Parathyroid adenoma (tissue), 2 donors: ENCODE measurements at regions not wholly inside any gene's neighbourhood (a gene's known extent, or its start where the extent isn't known, plus 50 kb on each side); places are given as distances from the start of the nearest gene placed in this dataset.
"Not testable (repeated sequence)": the region's sequence is repeated elsewhere in the genome, so short reads cannot be mapped to it uniquely, and the experiment has no call there.

Experiments used
- H2AFZ ChIP-seq: fragments of 300-600 bp; sonication (generic); one replicate; pipeline ENCODE4 v1.7.0; 2017; ENCODE audit warnings: antibody characterized with exemption, mild to moderate bottlenecking
- H3K27ac ChIP-seq: fragments of 300-600 bp; sonication (generic); one replicate; pipeline ENCODE4 v1.7.0; 2017
- H3K27me3 ChIP-seq: fragments of 300-600 bp; sonication (generic); one replicate; pipeline ENCODE4 v1.7.0; 2017; ENCODE audit warnings: low read length; ENCODE audit not compliant: control insufficient read depth, insufficient read depth
- H3K36me3 ChIP-seq: fragments of 300-600 bp; sonication (generic); one replicate; pipeline ENCODE4 v1.7.0; 2017; ENCODE audit warnings: low read length; ENCODE audit not compliant: control insufficient read depth, insufficient read depth
- H3K4me1 ChIP-seq: fragments of 300-600 bp; sonication (generic); one replicate; pipeline ENCODE4 v1.7.0; 2017; ENCODE audit warnings: control low read depth
- H3K4me2 ChIP-seq: fragments of 300-600 bp; sonication (generic); one replicate; pipeline ENCODE4 v1.7.0; 2017; ENCODE audit warnings: low read length
- H3K4me3 ChIP-seq: fragments of 300-600 bp; sonication (generic); one replicate; pipeline ENCODE4 v1.7.0; 2017; ENCODE audit warnings: low read depth, low read length
- H3K79me2 ChIP-seq: fragments of 300-600 bp; sonication (generic); one replicate; pipeline ENCODE4 v1.7.0; 2017; ENCODE audit warnings: control low read depth
- H3K9ac ChIP-seq: fragments of 300-600 bp; sonication (generic); one replicate; pipeline ENCODE4 v1.7.0; 2017; ENCODE audit warnings: mild to moderate bottlenecking
- H3K9me3 ChIP-seq: fragments of 300-600 bp; sonication (generic); one replicate; pipeline ENCODE4 v1.7.0; 2017; ENCODE audit warnings: low read length; ENCODE audit not compliant: control insufficient read depth
- CTCF ChIP-seq: fragments of 300-600 bp; sonication (generic); IDR thresholded peaks from one replicate; pipeline ENCODE4 v1.7.0; 2017; ENCODE audit warnings: antibody characterized with exemption, mild to moderate bottlenecking
- donor health status: primary hyperparathyroidism.

GRCh38 chr4:151854731-151855130 lies 93.9 kb upstream of the GATB start:
- no peak for TF ChIP-seq CTCF
- H3K4me2 ChIP-seq, result no peak overlapping the region
- no peak overlapping the region for H3K27ac ChIP-seq
- no peaks in the 10 kb centered on the region for H3K9me3 ChIP-seq
- no peak overlapping the region for H3K9ac ChIP-seq
- H3K27me3 ChIP-seq, result no peaks in the 10 kb centered on the region
- H3K4me1 ChIP-seq, result no peaks in the 10 kb centered on the region
- H2AFZ ChIP-seq, result no peak overlapping the region
- no peaks in the 10 kb centered on the region for H3K79me2 ChIP-seq
- no peaks in the 10 kb centered on the region for H3K36me3 ChIP-seq
- H3K4me3 ChIP-seq, result no peak overlapping the region

- Histone ChIP-seq H3K4me3 (no peak overlapping the region), H2AFZ (no peak overlapping the region), H3K4me1 (no peaks in the 10 kb centered on the region), H3K9me3 (no peaks in the 10 kb centered on the region), H3K9ac (no peak overlapping the region), H3K36me3 (no peaks in the 10 kb centered on the region), H3K27me3 (no peaks in the 10 kb centered on the region), H3K4me2 (no peak overlapping the region), H3K27ac (no peak overlapping the region), H3K79me2 (no peaks in the 10 kb centered on the region)
- TF ChIP-seq CTCF, result no peak
Observed at GRCh38 chr4:151853034-151853433, 92.2 kb upstream of the GATB start.

- Histone ChIP-seq H3K27me3 (no peaks in the 10 kb centered on the region), H3K4me2 (no peak overlapping the region), H3K9ac (no peak overlapping the region), H3K4me3 (no peak overlapping the region), H2AFZ (no peak overlapping the region), H3K4me1 (no peaks in the 10 kb centered on the region), H3K36me3 (no peaks in the 10 kb centered on the region), H3K9me3 (no peaks in the 10 kb centered on the region), H3K27ac (no peak overlapping the region), H3K79me2 (no peaks in the 10 kb centered on the region)
- TF ChIP-seq CTCF, result no peak
Observed at GRCh38 chr4:151852202-151852601, 91.4 kb upstream of the GATB start.

GRCh38 chr4:151851354-151851753 lies 90.5 kb upstream of the GATB start:
- Histone ChIP-seq H3K9ac (no peak overlapping the region), H2AFZ (no peak overlapping the region), H3K27ac (no peak overlapping the region), H3K79me2 (no peaks in the 10 kb centered on the region), H3K9me3 (no peaks in the 10 kb centered on the region), H3K4me1 (no peaks in the 10 kb centered on the region), H3K27me3 (no peaks in the 10 kb centered on the region), H3K36me3 (no peaks in the 10 kb centered on the region), H3K4me3 (no peak overlapping the region), H3K4me2 (no peak overlapping the region)
- no peak for TF ChIP-seq CTCF

GRCh38 chr4:151850791-151851213 lies 90.0 kb upstream of the GATB start:
- Histone ChIP-seq H3K9me3 (no peaks in the 10 kb centered on the region), H3K36me3 (no peaks in the 10 kb centered on the region), H3K9ac (no peak overlapping the region), H3K4me2 (no peak overlapping the region), H3K27ac (no peak overlapping the region), H3K4me3 (no peak overlapping the region), H3K27me3 (no peaks in the 10 kb centered on the region), H3K79me2 (no peaks in the 10 kb centered on the region), H2AFZ (no peak overlapping the region), H3K4me1 (no peaks in the 10 kb centered on the region)
- TF ChIP-seq CTCF, result no peak

GRCh38 chr4:151845551-151845950 lies 84.7 kb upstream of the GATB start:
- not testable (repeated sequence) for H3K4me2 ChIP-seq, H2AFZ ChIP-seq, H3K9me3 ChIP-seq, H3K79me2 ChIP-seq, H3K9ac ChIP-seq, H3K4me3 ChIP-seq, H3K4me1 ChIP-seq, H3K27ac ChIP-seq, H3K27me3 ChIP-seq, H3K36me3 ChIP-seq
